Osteocyte (in vitro differentiated cells): ENCODE measurements at regions not wholly inside any gene's neighbourhood (a gene's known extent, or its start where the extent isn't known, plus 50 kb on each side); places are given as distances from the start of the nearest gene placed in this dataset.

ENCODE experiments used
- DNase-seq: peaks from one replicate; pipeline ENCODE4 v3.0.0; 2021; ENCODE audit warnings: mixed read lengths; ENCODE audit not compliant: unreplicated experiment; ENCODE audit errors: extremely low spot score
- H3K27ac Mint-ChIP-seq: one replicate; pipeline ENCODE4 v1.8.0; 2021; ENCODE audit warnings: mild to moderate bottlenecking, mixed read lengths; ENCODE audit not compliant: unreplicated experiment
- H3K27me3 Mint-ChIP-seq: one replicate; pipeline ENCODE4 v1.8.0; 2021; ENCODE audit warnings: mixed read lengths; ENCODE audit not compliant: unreplicated experiment
- H3K36me3 Mint-ChIP-seq: one replicate; pipeline ENCODE4 v1.8.0; 2021; ENCODE audit warnings: mixed read lengths; ENCODE audit not compliant: unreplicated experiment
- H3K4me1 Mint-ChIP-seq: one replicate; pipeline ENCODE4 v1.8.0; 2021; ENCODE audit warnings: mixed read lengths; ENCODE audit not compliant: unreplicated experiment
- H3K4me3 Mint-ChIP-seq: one replicate; pipeline ENCODE4 v1.8.0; 2021; ENCODE audit warnings: mild to moderate bottlenecking, moderate library complexity, mixed read lengths; ENCODE audit not compliant: unreplicated experiment
- H3K9me3 Mint-ChIP-seq: one replicate; pipeline ENCODE4 v1.8.0; 2021; ENCODE audit warnings: mixed read lengths; ENCODE audit not compliant: unreplicated experiment
- CTCF ChIP-seq: fragments of 200-600 bp; sonication (generic); IDR thresholded peaks from 2 replicates; pipeline ENCODE4 v1.5.0; 2021; ENCODE audit warnings: antibody characterized with exemption, mild to moderate bottlenecking, moderate library complexity

DNA sequence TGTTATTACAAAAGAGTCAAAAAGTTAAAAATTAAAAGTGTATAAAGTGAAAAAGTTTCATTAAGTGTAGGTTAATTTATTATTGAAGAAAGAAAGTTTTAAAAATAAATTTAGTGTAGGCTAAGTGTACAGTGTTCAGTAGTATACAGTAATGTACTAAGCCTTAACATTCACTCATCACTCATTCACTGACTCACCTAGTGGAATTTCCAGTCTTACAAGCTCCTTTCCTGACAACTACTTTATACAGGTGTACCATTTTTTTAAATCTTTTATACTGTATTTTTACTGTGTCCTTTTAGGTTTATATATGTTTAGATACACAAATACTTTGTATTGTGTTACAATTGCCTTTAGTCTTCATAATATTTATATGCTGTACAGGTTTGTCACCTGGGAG, 530.2 kb upstream of the FAM174A start:
- Mint-ChIP-seq H3K9me3 (no peaks in the 10 kb centered on the region), H3K36me3 (no peaks in the 10 kb centered on the region), H3K4me3 (no peak overlapping the region), H3K4me1 (no peaks in the 10 kb centered on the region), H3K27ac (no peak overlapping the region), H3K27me3 (no peaks in the 10 kb centered on the region)
- TF ChIP-seq CTCF, result no peak
- DNase-seq, result no peak

- DNase-seq, result no peak
- no peaks in the 10 kb centered on the region for H3K36me3 Mint-ChIP-seq
- H3K9me3 Mint-ChIP-seq, result no peaks in the 10 kb centered on the region
- no peak overlapping the region for H3K4me3 Mint-ChIP-seq
- no peak for TF ChIP-seq CTCF
- H3K4me1 Mint-ChIP-seq, result no peaks in the 10 kb centered on the region
- H3K27ac Mint-ChIP-seq, result no peak overlapping the region
- no peaks in the 10 kb centered on the region for H3K27me3 Mint-ChIP-seq
Measured at GRCh38 chr5:99998319-99998718, 536.9 kb upstream of the FAM174A start.

GRCh38 chr5:99995407-99995806, 539.8 kb upstream of the FAM174A start:
- DNase-seq, result no peak
- H3K4me1 Mint-ChIP-seq, result no peaks in the 10 kb centered on the region
- H3K27ac Mint-ChIP-seq, result no peak overlapping the region
- no peaks in the 10 kb centered on the region for H3K9me3 Mint-ChIP-seq
- no peaks in the 10 kb centered on the region for H3K27me3 Mint-ChIP-seq
- no peaks in the 10 kb centered on the region for H3K36me3 Mint-ChIP-seq
- no peak for TF ChIP-seq CTCF
- no peak overlapping the region for H3K4me3 Mint-ChIP-seq

DNA sequence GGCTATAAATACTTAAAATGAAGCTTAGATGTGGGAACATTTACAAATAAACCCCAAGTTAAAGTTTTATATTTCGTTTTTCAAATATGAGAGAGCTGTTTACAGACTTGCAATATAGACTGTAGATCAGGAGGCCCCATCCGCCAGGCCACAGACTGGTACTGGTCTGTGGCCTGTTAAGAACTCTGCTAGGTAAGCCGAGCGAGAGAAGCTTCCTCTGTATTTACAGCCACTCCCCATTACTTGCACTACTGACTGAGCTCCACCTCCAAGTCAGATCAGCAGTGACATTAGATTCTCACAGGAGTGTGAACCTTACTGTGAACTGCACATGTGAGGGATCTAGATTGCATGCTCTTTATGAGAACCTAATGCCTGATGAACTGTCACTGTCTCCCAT, 561.4 kb upstream of the FAM174A start:
- Mint-ChIP-seq H3K27me3 (no peaks in the 10 kb centered on the region), H3K4me1 (no peaks in the 10 kb centered on the region), H3K4me3 (no peak overlapping the region), H3K9me3 (no peaks in the 10 kb centered on the region), H3K36me3 (no peaks in the 10 kb centered on the region), H3K27ac (no peak overlapping the region)
- no peak for DNase-seq
- TF ChIP-seq CTCF, result no peak

DNA sequence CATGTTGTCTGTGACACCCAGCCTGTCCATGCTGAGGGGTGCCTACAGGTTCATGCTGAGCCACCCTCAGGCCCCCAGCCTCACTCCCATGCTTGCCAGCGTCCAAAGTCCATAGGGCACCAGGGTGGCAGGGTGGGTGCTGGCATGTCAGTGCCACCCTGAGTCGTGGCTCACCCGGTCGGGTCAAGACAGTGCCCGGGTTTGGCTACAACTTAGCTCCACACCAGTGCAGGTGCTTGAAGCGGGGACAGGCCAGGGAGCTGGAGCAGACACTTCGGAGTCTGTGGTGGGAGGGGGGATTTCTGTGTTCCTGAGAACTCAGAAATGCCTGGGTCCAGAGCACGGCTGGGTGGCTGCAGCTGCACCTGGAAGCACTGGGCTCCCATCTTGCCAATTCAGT, 579.2 kb upstream of the FAM174A start:
- no peaks in the 10 kb centered on the region for H3K27me3 Mint-ChIP-seq
- no peak for DNase-seq
- no peaks in the 10 kb centered on the region for H3K4me1 Mint-ChIP-seq
- peaks cover 7% of the 10 kb centered on the region for H3K9me3 Mint-ChIP-seq
- TF ChIP-seq CTCF, result no peak
- no peaks in the 10 kb centered on the region for H3K36me3 Mint-ChIP-seq
- no peak overlapping the region for H3K27ac Mint-ChIP-seq
- no peak overlapping the region for H3K4me3 Mint-ChIP-seq
